GM12878 (cell line): ENCODE measurements at regions not wholly inside any gene's neighbourhood (a gene's known extent, or its start where the extent isn't known, plus 50 kb on each side); places are given as distances from the start of the nearest gene placed in this dataset.

Source experiments
- ATAC-seq: fragments of 200-7000 bp; cut with Tn5 transposase; 3 replicates; pipeline ENCODE4 v1.9.1; 2020; ENCODE audit warnings: mild to moderate bottlenecking, moderate library complexity
- BruUV-seq: library from RNA; stranded (reverse); fragments of 400-500 nt; replicated peaks from 2 replicates; lab custom pipeline; 2021; lab: Mats Ljungman, UMichigan
- CTCF ChIA-PET: fragments of 300-600 bp; sonication (Branson Sonifier 250); formaldehyde crosslinking; extraction: SDS; loops from one replicate; lab custom pipeline; 2021; ENCODE audit warnings: inconsistent platforms; lab: Yijun Ruan, JAX
- POLR2A ChIA-PET: fragments of 350-600 bp; formaldehyde crosslinking; extraction: SDS; loops from one replicate; lab custom pipeline; 2021; ENCODE audit warnings: inconsistent platforms; lab: Charles Lee
- RAD21 ChIA-PET: fragments of 300-600 bp; sonication (Branson Sonifier 250); formaldehyde crosslinking; loops from one replicate; lab custom pipeline; 2023; ENCODE audit warnings: antibody characterized with exemption; ENCODE audit not compliant: unreplicated experiment; lab: Charles Lee
- SMC1A ChIA-PET: fragments of 300-600 bp; sonication (Branson Sonifier 250); formaldehyde crosslinking; loops from one replicate; lab custom pipeline; 2023; ENCODE audit not compliant: unreplicated experiment, uncharacterized antibody; lab: Charles Lee
- DNase-seq: peaks from one replicate; pipeline ENCODE4 v3.0.0-alpha.2; 2011; ENCODE audit warnings: low read depth, low spot score
- FAIRE-seq: peaks from 3 replicates; lab custom pipeline; 2011; peaks lifted over from hg19 to GRCh38; lab: Jason Lieb, UNC
- H2AFZ ChIP-seq: 2 replicates; pipeline ENCODE4 v1.6.0; 2011; ENCODE audit warnings: low read depth, low read length, control low read depth; ENCODE audit not compliant: control insufficient read depth
- H3K27ac ChIP-seq: 2 replicates; pipeline ENCODE4 v1.5.1; 2011; ENCODE audit warnings: control low read depth; ENCODE audit not compliant: control insufficient read depth, insufficient read depth
- H3K27me3 ChIP-seq, 2 experiments: replicated peaks in 1 of 2; 2 replicates each; pipeline versions ENCODE4 v1.6.0 to v1.6.1; 2011; ENCODE audit warnings: low read length in 1 of 2; ENCODE audit not compliant: control insufficient read depth in 2 of 2, insufficient read depth in 2 of 2
- H3K36me3 ChIP-seq, 2 experiments: 2 replicates each; pipeline ENCODE4 v1.5.1; 2011; ENCODE audit warnings: low read length in 1 of 2; ENCODE audit not compliant: control insufficient read depth in 2 of 2, insufficient read depth in 2 of 2
- H3K4me1 ChIP-seq: 2 replicates; pipeline ENCODE4 v1.6.1; 2011; ENCODE audit warnings: mild to moderate bottlenecking, low read length, moderate library complexity, mixed read lengths; ENCODE audit not compliant: control insufficient read depth, insufficient read depth
- H3K4me2 ChIP-seq: 2 replicates; pipeline ENCODE4 v1.6.0; 2011; ENCODE audit warnings: control low read depth; ENCODE audit not compliant: control insufficient read depth, insufficient read depth
- H3K4me3 ChIP-seq: fragments of 200-600 bp; sonication (generic); 2 replicates; pipeline ENCODE4 v1.5.1; 2016
- H3K79me2 ChIP-seq: 2 replicates; pipeline ENCODE4 v1.6.0; 2011; ENCODE audit warnings: low read length; ENCODE audit not compliant: control insufficient read depth, insufficient read depth
- H3K9ac ChIP-seq: 2 replicates; pipeline ENCODE4 v1.8.0; 2011; ENCODE audit warnings: low read length, control low read depth, mixed read lengths; ENCODE audit not compliant: control insufficient read depth, insufficient read depth
- H3K9me3 ChIP-seq: replicated peaks from 3 replicates; pipeline ENCODE4 v1.5.1; 2011; ENCODE audit warnings: mild to moderate bottlenecking, low read length; ENCODE audit not compliant: control insufficient read depth, insufficient read depth
- H4K20me1 ChIP-seq: 2 replicates; pipeline ENCODE4 v1.6.0; 2011; ENCODE audit not compliant: control insufficient read depth, insufficient read depth
- CBFB ChIP-seq: IDR thresholded peaks from 2 replicates; pipeline ENCODE4 v1.6.1; 2016; ENCODE audit warnings: antibody characterized with exemption, low read depth
- GABPA ChIP-seq: IDR thresholded peaks from 2 replicates; pipeline ENCODE4 v1.6.1; 2014; ENCODE audit warnings: antibody characterized with exemption, low read depth, mild to moderate bottlenecking, inconsistent platforms
- HDAC6 ChIP-seq: fragments of 200-600 bp; sonication (generic); IDR thresholded peaks from one replicate; pipeline ENCODE4 v1.8.0; 2017; ENCODE audit warnings: antibody characterized with exemption; ENCODE audit not compliant: unreplicated experiment
- NFXL1 ChIP-seq: fragments of 450-650 bp; IDR thresholded peaks from 2 replicates; pipeline ENCODE4 v1.6.1; 2017; ENCODE audit warnings: antibody characterized with exemption, mild to moderate bottlenecking, borderline replicate concordance
- NR2C2 ChIP-seq: IDR thresholded peaks from 2 replicates; pipeline ENCODE4 v1.6.1; 2011; ENCODE audit warnings: borderline replicate concordance, low read depth; ENCODE audit not compliant: control insufficient read depth, insufficient read length
- RBBP5 ChIP-seq: fragments of 200-600 bp; sonication (generic); conservative IDR thresholded peaks from 2 replicates; pipeline ENCODE4 v1.6.1; 2016
- RFX5 ChIP-seq: IDR thresholded peaks from 2 replicates; pipeline ENCODE4 v1.6.1; 2011; ENCODE audit warnings: low read depth, low read length, improper control_type of control experiment
- WGBS: methylation state at CpG from one replicate; pipeline ENCODE4 v1.1.6; 2016; ENCODE audit warnings: low lambda C conversion rate; ENCODE audit not compliant: insufficient replicate concordance, insufficient coverage; ENCODE audit errors: missing lambda C conversion rate; 5-methylcytosine and 5-hydroxymethylcytosine counted together
- in situ Hi-C: fragments of 300-500 bp; cut with MboI; formaldehyde crosslinking; loops from 9 replicates; pipeline ENCODE4 v1.14.3; 2018; ENCODE audit warnings: mixed read lengths
- intact Hi-C: fragments of 100-400 bp; cut with micrococcal nuclease; formaldehyde crosslinking; loops from one replicate; pipeline ENCODE4 v1.14.2; 2022; ENCODE audit not compliant: unreplicated experiment
- TF ChIP-seq, protein P1 (sequence below): IDR thresholded peaks from 2 replicates; pipeline ENCODE4 v1.6.1; 2012; ENCODE audit warnings: mild to moderate bottlenecking, low read depth, low read length
- TF ChIP-seq, protein P2 (sequence below): fragments of 450-650 bp; IDR thresholded peaks from 2 replicates; pipeline ENCODE4 v1.6.1; 2018; ENCODE audit warnings: mild to moderate bottlenecking, low read depth, moderate library complexity; ENCODE audit not compliant: partially characterized antibody

DNA sequence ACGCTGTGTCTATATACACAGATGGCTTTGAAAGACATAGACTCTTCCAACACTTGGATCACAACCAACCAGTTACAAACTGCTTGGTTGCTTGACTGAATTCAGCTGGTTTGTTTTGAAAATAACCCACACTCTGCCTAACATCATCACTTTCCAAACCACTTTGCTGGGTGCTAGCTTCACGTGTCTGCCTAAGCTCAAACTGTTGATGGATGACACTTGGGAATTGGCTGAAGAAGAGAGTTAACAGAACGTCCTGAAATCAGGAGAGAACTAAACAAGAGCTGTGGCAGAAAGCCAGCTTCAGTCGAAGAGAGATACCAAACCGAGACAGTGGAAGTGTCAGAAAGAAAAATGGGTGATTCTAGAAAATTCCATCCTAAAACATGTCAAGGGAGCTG, 420.8 kb upstream of the AUTS2 start (continued):
- TF ChIP-seq GABPA: no peak
- no peak for TF ChIP-seq RFX5
- TF ChIP-seq NFXL1: no peak
- no peak for TF ChIP-seq CBFB

GRCh38 chr7:69177941-69178494, 420.3 kb upstream of the AUTS2 start:
- BruUV-seq: no TSS peak
- intact Hi-C loops (no loop called here), in situ Hi-C loops (no loop called here)
- no peak overlapping the region for H2AFZ ChIP-seq
- H3K36me3 ChIP-seq: no peaks in the 10 kb centered on the region
- 32% methylated on average over 9 of the region's 9 CpGs for WGBS
- no peak overlapping the region for H3K4me2 ChIP-seq
- H3K79me2 ChIP-seq: no peaks in the 10 kb centered on the region
- no peaks in the 10 kb centered on the region; a peak in 1 of 4 replicates for H3K27me3 ChIP-seq
- ChIA-PET POLR2A (no interaction called here), RAD21 (no interaction called here), SMC1A (no interaction called here), CTCF (no interaction called here)
- H3K9ac ChIP-seq: no peak overlapping the region
- FAIRE-seq (no peak), DNase-seq (no peak), ATAC-seq (no peak)
- no peaks in the 10 kb centered on the region for H4K20me1 ChIP-seq
- H3K4me3 ChIP-seq: no peak overlapping the region
- no peaks in the 10 kb centered on the region; the same call in 2 of the 3 replicates for H3K9me3 ChIP-seq
- TF ChIP-seq, protein P1, sequence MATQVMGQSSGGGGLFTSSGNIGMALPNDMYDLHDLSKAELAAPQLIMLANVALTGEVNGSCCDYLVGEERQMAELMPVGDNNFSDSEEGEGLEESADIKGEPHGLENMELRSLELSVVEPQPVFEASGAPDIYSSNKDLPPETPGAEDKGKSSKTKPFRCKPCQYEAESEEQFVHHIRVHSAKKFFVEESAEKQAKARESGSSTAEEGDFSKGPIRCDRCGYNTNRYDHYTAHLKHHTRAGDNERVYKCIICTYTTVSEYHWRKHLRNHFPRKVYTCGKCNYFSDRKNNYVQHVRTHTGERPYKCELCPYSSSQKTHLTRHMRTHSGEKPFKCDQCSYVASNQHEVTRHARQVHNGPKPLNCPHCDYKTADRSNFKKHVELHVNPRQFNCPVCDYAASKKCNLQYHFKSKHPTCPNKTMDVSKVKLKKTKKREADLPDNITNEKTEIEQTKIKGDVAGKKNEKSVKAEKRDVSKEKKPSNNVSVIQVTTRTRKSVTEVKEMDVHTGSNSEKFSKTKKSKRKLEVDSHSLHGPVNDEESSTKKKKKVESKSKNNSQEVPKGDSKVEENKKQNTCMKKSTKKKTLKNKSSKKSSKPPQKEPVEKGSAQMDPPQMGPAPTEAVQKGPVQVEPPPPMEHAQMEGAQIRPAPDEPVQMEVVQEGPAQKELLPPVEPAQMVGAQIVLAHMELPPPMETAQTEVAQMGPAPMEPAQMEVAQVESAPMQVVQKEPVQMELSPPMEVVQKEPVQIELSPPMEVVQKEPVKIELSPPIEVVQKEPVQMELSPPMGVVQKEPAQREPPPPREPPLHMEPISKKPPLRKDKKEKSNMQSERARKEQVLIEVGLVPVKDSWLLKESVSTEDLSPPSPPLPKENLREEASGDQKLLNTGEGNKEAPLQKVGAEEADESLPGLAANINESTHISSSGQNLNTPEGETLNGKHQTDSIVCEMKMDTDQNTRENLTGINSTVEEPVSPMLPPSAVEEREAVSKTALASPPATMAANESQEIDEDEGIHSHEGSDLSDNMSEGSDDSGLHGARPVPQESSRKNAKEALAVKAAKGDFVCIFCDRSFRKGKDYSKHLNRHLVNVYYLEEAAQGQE: no peak
- TF ChIP-seq, protein P2, sequence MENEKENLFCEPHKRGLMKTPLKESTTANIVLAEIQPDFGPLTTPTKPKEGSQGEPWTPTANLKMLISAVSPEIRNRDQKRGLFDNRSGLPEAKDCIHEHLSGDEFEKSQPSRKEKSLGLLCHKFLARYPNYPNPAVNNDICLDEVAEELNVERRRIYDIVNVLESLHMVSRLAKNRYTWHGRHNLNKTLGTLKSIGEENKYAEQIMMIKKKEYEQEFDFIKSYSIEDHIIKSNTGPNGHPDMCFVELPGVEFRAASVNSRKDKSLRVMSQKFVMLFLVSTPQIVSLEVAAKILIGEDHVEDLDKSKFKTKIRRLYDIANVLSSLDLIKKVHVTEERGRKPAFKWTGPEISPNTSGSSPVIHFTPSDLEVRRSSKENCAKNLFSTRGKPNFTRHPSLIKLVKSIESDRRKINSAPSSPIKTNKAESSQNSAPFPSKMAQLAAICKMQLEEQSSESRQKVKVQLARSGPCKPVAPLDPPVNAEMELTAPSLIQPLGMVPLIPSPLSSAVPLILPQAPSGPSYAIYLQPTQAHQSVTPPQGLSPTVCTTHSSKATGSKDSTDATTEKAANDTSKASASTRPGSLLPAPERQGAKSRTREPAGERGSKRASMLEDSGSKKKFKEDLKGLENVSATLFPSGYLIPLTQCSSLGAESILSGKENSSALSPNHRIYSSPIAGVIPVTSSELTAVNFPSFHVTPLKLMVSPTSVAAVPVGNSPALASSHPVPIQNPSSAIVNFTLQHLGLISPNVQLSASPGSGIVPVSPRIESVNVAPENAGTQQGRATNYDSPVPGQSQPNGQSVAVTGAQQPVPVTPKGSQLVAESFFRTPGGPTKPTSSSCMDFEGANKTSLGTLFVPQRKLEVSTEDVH: no peak
- TF ChIP-seq HDAC6 (no peak), RBBP5 (no peak), NR2C2 (no peak)
- no peak overlapping the region for H3K27ac ChIP-seq
- H3K4me1 ChIP-seq: no peaks in the 10 kb centered on the region
